ENCODE measurements at regions not wholly inside any gene's neighbourhood (a gene's known extent, or its start where the extent isn't known, plus 50 kb on each side); places are given as distances from the start of the nearest gene placed in this dataset.
"Not testable (repeated sequence)": the region's sequence is repeated elsewhere in the genome, so short reads cannot be mapped to it uniquely, and the experiment has no call there.

GRCh38 chr1:194776657-194777056, 1590.2 kb upstream of the B3GALT2 start:
- no peak for TF ChIP-seq CTCF (IDR thresholded peaks at IDR 0.05; ENCODE audit: insufficient read depth, low read depth, low read length, missing control alignments)
- H3K4me3 ChIP-seq (ENCODE audit: low read depth, low read length) = no peak overlapping the region
- no peak for DNase-seq (ENCODE audit: low read depth)

GRCh38 chr1:194774535-194774934, 1588.1 kb upstream of the B3GALT2 start:
- H3K4me3 ChIP-seq (ENCODE audit: low read depth, low read length) = no peak overlapping the region
- DNase-seq (ENCODE audit: low read depth) = no peak
- no peak for TF ChIP-seq CTCF (IDR thresholded peaks at IDR 0.05; ENCODE audit: insufficient read depth, low read depth, low read length, missing control alignments)

GRCh38 chr1:194755241-194755994, 1569.0 kb upstream of the B3GALT2 start:
- DNase-seq (ENCODE audit: low read depth) = no peak
- no peak overlapping the region for H3K4me3 ChIP-seq (ENCODE audit: low read depth, low read length)

GRCh38 chr1:194738843-194739242, 1552.4 kb upstream of the B3GALT2 start:
- not testable (repeated sequence) for DNase-seq (ENCODE audit: low read depth); H3K4me3 ChIP-seq (ENCODE audit: low read depth, low read length)

More at GRCh38 chr1:194755241-194755994, 1569.0 kb upstream of the B3GALT2 start:
- TF ChIP-seq CTCF (IDR thresholded peaks at IDR 0.05; ENCODE audit: insufficient read depth, low read depth, low read length, missing control alignments) = no peak

- TF ChIP-seq CTCF (IDR thresholded peaks at IDR 0.05; ENCODE audit: insufficient read depth, low read depth, low read length, missing control alignments) = no peak
- H3K4me3 ChIP-seq (ENCODE audit: low read depth, low read length) = no peak overlapping the region
- DNase-seq (ENCODE audit: low read depth) = no peak
Observed at GRCh38 chr1:194734970-194735369, 1548.6 kb upstream of the B3GALT2 start.

- no peak overlapping the region for H3K4me3 ChIP-seq (ENCODE audit: low read depth, low read length)
- no peak for DNase-seq (ENCODE audit: low read depth)
- no peak for TF ChIP-seq CTCF (IDR thresholded peaks at IDR 0.05; ENCODE audit: insufficient read depth, low read depth, low read length, missing control alignments)
Observed at GRCh38 chr1:194731025-194731424, 1544.6 kb upstream of the B3GALT2 start.

- H3K4me3 ChIP-seq (ENCODE audit: low read depth, low read length) = no peak overlapping the region
- TF ChIP-seq CTCF (IDR thresholded peaks at IDR 0.05; ENCODE audit: insufficient read depth, low read depth, low read length, missing control alignments) = no peak
- DNase-seq (ENCODE audit: low read depth) = no peak
Observed at GRCh38 chr1:194730304-194730703, 1543.9 kb upstream of the B3GALT2 start.
